NCI-H2081 treated with DMSO at 0.1 percent for 48 hours (cell line): ENCODE measurements at regions not wholly inside any gene's neighbourhood (a gene's known extent, or its start where the extent isn't known, plus 50 kb on each side); places are given as distances from the start of the nearest gene placed in this dataset.
"Not testable (repeated sequence)": the region's sequence is repeated elsewhere in the genome, so short reads cannot be mapped to it uniquely, and the experiment has no call there.

ENCODE experiments used
- DNase-seq: peaks from one replicate; lab custom pipeline; 2025; lab: John Stamatoyannopoulos, UW

GRCh38 chr11:86147004-86147403 lies 78.1 kb upstream of the PICALM start:
- DNase-seq, result no peak

- DNase-seq, result no peak
Observed at GRCh38 chr11:86145439-86146156, 76.7 kb upstream of the PICALM start.

GRCh38 chr11:86144846-86145245 lies 76.0 kb upstream of the PICALM start:
- no peak for DNase-seq

- DNase-seq, result not testable (repeated sequence)
Observed at GRCh38 chr11:86144087-86144486, 75.2 kb upstream of the PICALM start.

GRCh38 chr11:86143087-86144030 lies 74.5 kb upstream of the PICALM start:
- DNase-seq, result no peak

GRCh38 chr11:86142170-86142569 lies 73.3 kb upstream of the PICALM start:
- DNase-seq, result no peak

GRCh38 chr11:86141727-86142126 lies 72.8 kb upstream of the PICALM start:
- DNase-seq, result no peak

- no peak for DNase-seq
Observed at GRCh38 chr11:86140334-86140990, 71.6 kb upstream of the PICALM start.

GRCh38 chr11:86138958-86139357 lies 70.1 kb upstream of the PICALM start:
- no peak for DNase-seq

GRCh38 chr11:86136538-86136937 lies 67.7 kb upstream of the PICALM start:
- no peak for DNase-seq

GRCh38 chr11:86135319-86135714 lies 66.4 kb upstream of the PICALM start:
- DNase-seq, result no peak

- DNase-seq, result no peak
Observed at GRCh38 chr11:86134580-86135318, 65.9 kb upstream of the PICALM start.

- DNase-seq, result no peak
Observed at GRCh38 chr11:86132667-86133249, 63.9 kb upstream of the PICALM start.

- DNase-seq, result no peak
Observed at GRCh38 chr11:86129740-86130540, 61.1 kb upstream of the PICALM start.

GRCh38 chr11:86128914-86129313 lies 60.0 kb upstream of the PICALM start:
- no peak for DNase-seq

GRCh38 chr11:86126862-86127261 lies 58.0 kb upstream of the PICALM start:
- DNase-seq, result no peak

- DNase-seq, result no peak
Observed at GRCh38 chr11:86124251-86125233, 55.7 kb upstream of the PICALM start.

GRCh38 chr11:86122773-86123172 lies 53.9 kb upstream of the PICALM start:
- no peak for DNase-seq

GRCh38 chr11:86120807-86121206 lies 51.9 kb upstream of the PICALM start:
- DNase-seq, result no peak
